SK-N-SH (cell line): ENCODE measurements at regions not wholly inside any gene's neighbourhood (a gene's known extent, or its start where the extent isn't known, plus 50 kb on each side); places are given as distances from the start of the nearest gene placed in this dataset.

ENCODE experiments used
- EZH2phosphoT487 ChIP-seq: fragments of 200-600 bp; sonication (generic); IDR thresholded peaks from 2 replicates; pipeline ENCODE4 v1.6.1; 2017; ENCODE audit warnings: low read depth, mixed run types, mild to moderate bottlenecking, antibody characterized with exemption, moderate library complexity, borderline replicate concordance
- GABPA ChIP-seq: IDR thresholded peaks from 2 replicates; pipeline ENCODE4 v1.4.0; 2012; ENCODE audit warnings: low read depth, mild to moderate bottlenecking
- JUND ChIP-seq: IDR thresholded peaks from 2 replicates; pipeline ENCODE4 v1.4.0; 2012
- POLR2AphosphoS5 ChIP-seq: IDR thresholded peaks from 2 replicates; pipeline ENCODE4 v1.6.1; 2012; ENCODE audit warnings: low read depth, low read length
- RFX5 ChIP-seq: IDR thresholded peaks from 2 replicates; pipeline ENCODE4 v1.6.1; 2012; ENCODE audit warnings: mild to moderate bottlenecking, improper control_type of control experiment, low read length
- SIN3A ChIP-seq: IDR thresholded peaks from 2 replicates; pipeline ENCODE4 v1.6.1; 2012; ENCODE audit warnings: low read depth, mild to moderate bottlenecking, low read length, moderate library complexity, borderline replicate concordance
- TCF12 ChIP-seq: IDR thresholded peaks from 2 replicates; pipeline ENCODE4 v1.4.0; 2012
- TF ChIP-seq, protein P1 (sequence below): fragments of 200-600 bp; sonication (generic); IDR thresholded peaks from 2 replicates; pipeline ENCODE4 v1.6.1; 2017; ENCODE audit warnings: antibody characterized with exemption, mild to moderate bottlenecking, moderate library complexity
- TF ChIP-seq, protein P2 (sequence below): IDR thresholded peaks from 2 replicates; pipeline ENCODE4 v1.4.0; 2012; ENCODE audit warnings: low read depth
- TF ChIP-seq, protein P3 (sequence below): IDR thresholded peaks from 2 replicates; pipeline ENCODE4 v1.4.0; 2012; ENCODE audit warnings: low read depth, borderline replicate concordance

DNA sequence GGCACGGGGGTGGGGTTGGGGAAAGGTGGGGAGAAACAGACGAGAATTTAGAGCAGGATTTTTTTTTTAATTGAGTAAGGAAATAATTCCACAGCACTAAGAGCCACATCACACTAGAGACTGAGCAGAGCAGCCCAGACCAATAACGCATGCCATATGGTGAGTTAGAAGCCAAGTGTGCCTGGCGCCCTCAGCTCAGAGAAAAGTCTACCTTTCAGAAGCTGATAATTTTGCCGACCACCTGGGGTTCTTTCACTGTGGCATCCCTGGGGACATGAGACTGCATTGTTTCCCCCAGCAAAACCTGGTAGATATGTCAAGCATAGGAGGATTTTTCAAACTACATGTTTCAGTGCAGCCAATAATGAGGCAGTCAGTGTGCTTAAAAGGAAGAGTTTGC, 516.8 kb downstream of the SMARCA1 start:
- TF ChIP-seq EZH2phosphoT487: no peak
- no peak for TF ChIP-seq TCF12
- TF ChIP-seq, protein P1, sequence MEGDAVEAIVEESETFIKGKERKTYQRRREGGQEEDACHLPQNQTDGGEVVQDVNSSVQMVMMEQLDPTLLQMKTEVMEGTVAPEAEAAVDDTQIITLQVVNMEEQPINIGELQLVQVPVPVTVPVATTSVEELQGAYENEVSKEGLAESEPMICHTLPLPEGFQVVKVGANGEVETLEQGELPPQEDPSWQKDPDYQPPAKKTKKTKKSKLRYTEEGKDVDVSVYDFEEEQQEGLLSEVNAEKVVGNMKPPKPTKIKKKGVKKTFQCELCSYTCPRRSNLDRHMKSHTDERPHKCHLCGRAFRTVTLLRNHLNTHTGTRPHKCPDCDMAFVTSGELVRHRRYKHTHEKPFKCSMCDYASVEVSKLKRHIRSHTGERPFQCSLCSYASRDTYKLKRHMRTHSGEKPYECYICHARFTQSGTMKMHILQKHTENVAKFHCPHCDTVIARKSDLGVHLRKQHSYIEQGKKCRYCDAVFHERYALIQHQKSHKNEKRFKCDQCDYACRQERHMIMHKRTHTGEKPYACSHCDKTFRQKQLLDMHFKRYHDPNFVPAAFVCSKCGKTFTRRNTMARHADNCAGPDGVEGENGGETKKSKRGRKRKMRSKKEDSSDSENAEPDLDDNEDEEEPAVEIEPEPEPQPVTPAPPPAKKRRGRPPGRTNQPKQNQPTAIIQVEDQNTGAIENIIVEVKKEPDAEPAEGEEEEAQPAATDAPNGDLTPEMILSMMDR: no peak
- no peak for TF ChIP-seq POLR2AphosphoS5
- TF ChIP-seq JUND: no peak
- TF ChIP-seq SIN3A: no peak
- TF ChIP-seq GABPA: no peak
- TF ChIP-seq, protein P2, sequence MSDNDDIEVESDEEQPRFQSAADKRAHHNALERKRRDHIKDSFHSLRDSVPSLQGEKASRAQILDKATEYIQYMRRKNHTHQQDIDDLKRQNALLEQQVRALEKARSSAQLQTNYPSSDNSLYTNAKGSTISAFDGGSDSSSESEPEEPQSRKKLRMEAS: no peak
- no peak for TF ChIP-seq RFX5
- TF ChIP-seq, protein P3, sequence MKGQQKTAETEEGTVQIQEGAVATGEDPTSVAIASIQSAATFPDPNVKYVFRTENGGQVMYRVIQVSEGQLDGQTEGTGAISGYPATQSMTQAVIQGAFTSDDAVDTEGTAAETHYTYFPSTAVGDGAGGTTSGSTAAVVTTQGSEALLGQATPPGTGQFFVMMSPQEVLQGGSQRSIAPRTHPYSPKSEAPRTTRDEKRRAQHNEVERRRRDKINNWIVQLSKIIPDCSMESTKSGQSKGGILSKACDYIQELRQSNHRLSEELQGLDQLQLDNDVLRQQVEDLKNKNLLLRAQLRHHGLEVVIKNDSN: no peak
